ENCODE measurements at regions not wholly inside any gene's neighbourhood (a gene's known extent, or its start where the extent isn't known, plus 50 kb on each side); places are given as distances from the start of the nearest gene placed in this dataset.

- no peaks in the 10 kb centered on the region for H3K36me3 ChIP-seq (ENCODE audit: control insufficient read depth in 2 of 4, insufficient read depth in 4 of 4, low read length in 3 of 4)
- POLR2A ChIA-PET (ENCODE audit: partially characterized antibody) = interaction anchor here (0.6 kb wide), 1 partner anchor 1273 kb away, joined by 3 read pairs; no protein-coding TSS in a partner anchor
- H2BK15ac ChIP-seq (ENCODE audit: low read length) = no peak overlapping the region
- no peaks in the 10 kb centered on the region for H4K20me1 ChIP-seq (replicated peaks in 1 of 2; ENCODE audit: control insufficient read depth in 1 of 2, insufficient read depth in 2 of 2, low read length in 2 of 2)
- H4K5ac ChIP-seq (ENCODE audit: insufficient read length, low read depth, low read length) = no peak overlapping the region
- no peak for TF ChIP-seq BACH1 (IDR thresholded peaks at IDR 0.05; ENCODE audit: low read length)
- TF ChIP-seq CREB1 (IDR thresholded peaks at IDR 0.05) = no peak
- no peak for TF ChIP-seq TBP (IDR thresholded peaks at IDR 0.05; ENCODE audit: low read depth, low read length)
- TF ChIP-seq RXRA (IDR thresholded peaks at IDR 0.05; ENCODE audit: insufficient read depth, low read depth, low read length) = no peak
- no peak for TF ChIP-seq GTF2F1 (IDR thresholded peaks at IDR 0.05; ENCODE audit: borderline replicate concordance, low read depth, low read length)
- TF ChIP-seq SRF (IDR thresholded peaks at IDR 0.05; ENCODE audit: low read depth, low read length) = no peak
- no peak for TF ChIP-seq ATF2 (IDR thresholded peaks at IDR 0.05; ENCODE audit: low read length)
- TF ChIP-seq RNF2 (IDR thresholded peaks at IDR 0.05; ENCODE audit: borderline replicate concordance, low read depth, low read length, missing control alignments, poor library complexity, severe bottlenecking) = no peak
- no peak for TF ChIP-seq RBBP5 (IDR thresholded peaks at IDR 0.05; ENCODE audit: borderline replicate concordance, low read depth, low read length)
- TF ChIP-seq PHF8 (conservative IDR thresholded peaks at IDR 0.05; ENCODE audit: low read depth, low read length) = no peak
- TF ChIP-seq SIX5 (IDR thresholded peaks at IDR 0.05; ENCODE audit: low read depth, low read length) = no peak
- no peak for TF ChIP-seq CBX5 (IDR thresholded peaks at IDR 0.05; ENCODE audit: low read depth, low read length)
- no peak for TF ChIP-seq MAX (IDR thresholded peaks at IDR 0.05)
- no peak overlapping the region for H3K4me2 ChIP-seq (ENCODE audit: insufficient read depth in 1 of 2, low read depth in 2 of 2, low read length in 2 of 2)
- no peaks in the 10 kb centered on the region for H3K79me1 ChIP-seq (ENCODE audit: low read depth, low read length)
- H2AK5ac ChIP-seq (ENCODE audit: low read depth, low read length) = no peak overlapping the region
- H3K23ac ChIP-seq (ENCODE audit: insufficient read length) = no peak overlapping the region
- no peak for FAIRE-seq
- H2BK12ac ChIP-seq (ENCODE audit: low read depth, low read length) = no peak overlapping the region
- DNase-seq (ENCODE audit: low read depth in 1 of 2, low spot score in 2 of 2) = no peak
- H2BK5ac ChIP-seq (ENCODE audit: low read depth, low read length) = no peak overlapping the region
- H3K9me3 ChIP-seq (ENCODE audit: insufficient read depth in 2 of 2, low read depth in 1 of 2, low read length in 1 of 2) = no peaks in the 10 kb centered on the region
- H2BK120ac ChIP-seq (replicated peaks; ENCODE audit: low read depth, low read length) = no peak overlapping the region
- no peaks in the 10 kb centered on the region for H3K79me2 ChIP-seq (ENCODE audit: control insufficient read depth in 1 of 2, insufficient read depth in 2 of 2, low read length in 2 of 2)
- no peak overlapping the region for H3K14ac ChIP-seq (ENCODE audit: insufficient read length)
- H2BK20ac ChIP-seq (ENCODE audit: low read length) = no peak overlapping the region
- no peaks in the 10 kb centered on the region for H3K27me3 ChIP-seq (replicated peaks in 1 of 4; ENCODE audit: control insufficient read depth in 3 of 4, extremely low read depth in 1 of 4, insufficient read depth in 3 of 4, low read length in 3 of 4)
- H3K18ac ChIP-seq (ENCODE audit: extremely low read depth, low read length) = no peak overlapping the region
- no peak overlapping the region; a peak in 1 of 7 replicates for H3K9ac ChIP-seq (replicated peaks in 1 of 4; ENCODE audit: extremely low read depth in 1 of 4, low read depth in 3 of 4, low read length in 3 of 4)
- no peaks in the 10 kb centered on the region for H3K4me1 ChIP-seq (replicated peaks in 1 of 4; ENCODE audit: control insufficient read depth in 3 of 4, insufficient read depth in 4 of 4, low read length in 3 of 4)
- H4K91ac ChIP-seq (replicated peaks; ENCODE audit: insufficient read length, low read length) = no peak overlapping the region
- no peak overlapping the region for H3K4ac ChIP-seq (replicated peaks; ENCODE audit: insufficient read length, low read depth, low read length)
- no peak overlapping the region for H3K4me3 ChIP-seq (ENCODE audit: extremely low read depth in 1 of 4, insufficient read depth in 2 of 4, low read depth in 3 of 4, low read length in 4 of 4)
- CTCF ChIA-PET (ENCODE audit: partially characterized antibody) = no interaction called here
- H3K23me2 ChIP-seq (ENCODE audit: low read depth, low read length) = no peaks in the 10 kb centered on the region
- H2AFZ ChIP-seq (ENCODE audit: low read length) = no peak overlapping the region
- no peak overlapping the region for H3K27ac ChIP-seq (ENCODE audit: low read depth, low read length)
- H3K56ac ChIP-seq (replicated peaks; ENCODE audit: insufficient read length, low read depth, low read length) = no peak overlapping the region
- no peak overlapping the region for H4K8ac ChIP-seq (ENCODE audit: extremely low read depth, insufficient read depth, low read length)
These were observed 118.5 kb downstream of the KIF2B start for GRCh38 chr17:53941231-53941630.
